Lung (tissue), 11 donors: ENCODE measurements at regions not wholly inside any gene's neighbourhood (a gene's known extent, or its start where the extent isn't known, plus 50 kb on each side); places are given as distances from the start of the nearest gene placed in this dataset.

Experiments
- ATAC-seq: fragments of 200-7000 bp; cut with Tn5 transposase; one replicate; pipeline ENCODE4 v1.9.1; 2020; ENCODE audit warnings: moderate number of reproducible peaks; ENCODE audit not compliant: insufficient read depth, low FRiP score
- DNase-seq, 3 donors: peaks; one replicate each; pipeline ENCODE4 v3.0.0-alpha.2; 2013 to 2017
- H3K27ac ChIP-seq, 2 donors: one replicate each; pipeline ENCODE4 v1.5.1; 2013; ENCODE audit warnings: mild to moderate bottlenecking in 2 of 2, moderate library complexity in 2 of 2, control low read depth in 1 of 2, inconsistent platforms in 1 of 2, low read depth in 1 of 2, low read length in 1 of 2
- H3K27me3 ChIP-seq, 3 donors: one replicate each; pipeline ENCODE4 v1.5.1; 2013; ENCODE audit warnings: low read length in 2 of 3; ENCODE audit not compliant: control insufficient read depth in 3 of 3, insufficient read depth in 3 of 3
- H3K36me3 ChIP-seq, 4 donors: one replicate each; pipeline ENCODE4 v1.5.1; 2013; ENCODE audit warnings: low read length in 4 of 4, mild to moderate bottlenecking in 1 of 4, moderate library complexity in 1 of 4; ENCODE audit not compliant: control insufficient read depth in 4 of 4, insufficient read depth in 4 of 4
- H3K4me1 ChIP-seq, 5 donors: one replicate each; pipeline ENCODE4 v1.5.1; 2013; ENCODE audit warnings: low read length in 5 of 5, mild to moderate bottlenecking in 2 of 5, moderate library complexity in 1 of 5; ENCODE audit not compliant: control insufficient read depth in 5 of 5, insufficient read depth in 5 of 5
- H3K4me3 ChIP-seq: one replicate; pipeline ENCODE4 v1.5.1; 2013; ENCODE audit warnings: mild to moderate bottlenecking, control low read depth, moderate library complexity
- H3K9ac ChIP-seq, 2 donors: one replicate each; pipeline ENCODE4 v1.5.1; 2013; ENCODE audit warnings: low read length in 2 of 2, control low read depth in 1 of 2; ENCODE audit not compliant: insufficient read depth in 1 of 2
- H3K9me3 ChIP-seq, 4 donors: one replicate each; pipeline ENCODE4 v1.5.1; 2013; ENCODE audit warnings: low read length in 3 of 4, mild to moderate bottlenecking in 1 of 4, moderate library complexity in 1 of 4; ENCODE audit not compliant: control insufficient read depth in 4 of 4, insufficient read depth in 3 of 4
- CTCF ChIP-seq: IDR thresholded peaks from 2 replicates; pipeline ENCODE4 v1.5.1; 2012; ENCODE audit warnings: mild to moderate bottlenecking; ENCODE audit errors: control extremely low read depth, extremely low read depth
- WGBS, 2 donors: extraction: QIAGEN DNeasy Blood & Tissue Kit; methylation state at CpG; one replicate each; pipeline ENCODE4 v1.1.7; 2013; 5-methylcytosine and 5-hydroxymethylcytosine counted together
- donor health status: control.
- donor health status: control.
- donor health status: Bipolar disorder and iron deficiency.
- donor health status: healthy.
- donor health status: DM: yes; HTN: yes; CAD: no.

- Histone ChIP-seq H3K27me3 (no peaks in the 10 kb centered on the region), H3K9ac (no peak overlapping the region), H3K4me1 (no peaks in the 10 kb centered on the region), H3K27ac (no peak overlapping the region), H3K9me3 (peaks cover 0 to 6% (median 0%) of the 10 kb centered on the region in 4 donors), H3K36me3 (no peaks in the 10 kb centered on the region), H3K4me3 (no peak overlapping the region)
- no peak for TF ChIP-seq CTCF
- DNase-seq (peak in 1 of 3 donors; percentile 3), ATAC-seq (no peak)
- 76 to 92% methylated on average over 2 of the region's 2 CpGs for WGBS, 2 donors
Observed at GRCh38 chr1:192238421-192238820, 78.4 kb upstream of the RGS21 start.

- WGBS, 2 donors: 71 to 90% methylated on average over 1 of the region's 1 CpG
- Histone ChIP-seq H3K27me3 (no peaks in the 10 kb centered on the region), H3K9ac (no peak overlapping the region), H3K4me1 (no peaks in the 10 kb centered on the region), H3K27ac (no peak overlapping the region), H3K9me3 (peaks cover 0 to 12% (median 2%) of the 10 kb centered on the region in 4 donors), H3K4me3 (no peak overlapping the region), H3K36me3 (no peaks in the 10 kb centered on the region)
- ATAC-seq (no peak), DNase-seq (no peak)
- TF ChIP-seq CTCF: no peak
Observed at GRCh38 chr1:192243721-192244120, 73.1 kb upstream of the RGS21 start.

- Histone ChIP-seq H3K27ac (no peak overlapping the region), H3K27me3 (no peaks in the 10 kb centered on the region), H3K4me1 (no peaks in the 10 kb centered on the region), H3K4me3 (no peak overlapping the region), H3K36me3 (no peaks in the 10 kb centered on the region), H3K9me3 (peaks cover 0 to 6% (median 0%) of the 10 kb centered on the region in 4 donors), H3K9ac (no peak overlapping the region)
- TF ChIP-seq CTCF: no peak
- DNase-seq (no peak), ATAC-seq (no peak)
- WGBS, 2 donors: 81 to 92% methylated on average over 2 of the region's 2 CpGs
Observed at GRCh38 chr1:192251735-192252134, 65.1 kb upstream of the RGS21 start.

- Histone ChIP-seq H3K36me3 (no peaks in the 10 kb centered on the region), H3K9ac (no peak overlapping the region), H3K4me3 (no peak overlapping the region), H3K4me1 (no peaks in the 10 kb centered on the region), H3K27ac (no peak overlapping the region), H3K9me3 (peaks cover 0 to 6% (median 0%) of the 10 kb centered on the region in 4 donors), H3K27me3 (no peaks in the 10 kb centered on the region)
- WGBS, 2 donors: 71 to 74% methylated on average over 3 of the region's 3 CpGs
- no peak for ATAC-seq
- no peak for DNase-seq
- TF ChIP-seq CTCF: no peak
Observed at GRCh38 chr1:192252776-192253175, 64.0 kb upstream of the RGS21 start.
